ENCODE measurements at regions not wholly inside any gene's neighbourhood (a gene's known extent, or its start where the extent isn't known, plus 50 kb on each side); places are given as distances from the start of the nearest gene placed in this dataset.
A peak's percentile ranks its signal among the peaks of the same experiment; 100 is the strongest.
"Not testable (repeated sequence)": the region's sequence is repeated elsewhere in the genome, so short reads cannot be mapped to it uniquely, and the experiment has no call there.

DNA sequence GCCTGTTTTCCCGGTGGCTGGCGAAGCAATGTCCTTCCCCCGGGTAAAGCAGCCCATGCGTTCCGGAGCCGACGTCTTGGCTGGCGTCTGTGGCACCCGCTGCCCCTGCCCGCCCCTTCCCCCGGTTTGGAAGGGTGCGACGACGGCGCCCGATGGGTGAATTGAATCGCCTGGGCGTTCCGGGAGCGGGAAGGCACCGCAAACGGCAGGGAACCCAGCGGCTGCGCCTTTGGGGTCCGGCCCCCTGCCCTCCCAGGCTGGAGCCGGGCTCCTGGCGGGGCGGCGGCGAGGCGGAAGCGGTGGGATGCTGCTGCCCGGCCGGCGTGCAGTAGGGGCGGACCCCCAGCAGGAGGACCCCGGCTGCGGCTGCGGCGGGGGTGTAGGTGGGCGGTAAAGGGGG lies 123.6 kb upstream of the RHOU start:
- intact Hi-C loops (cut with micrococcal nuclease; ENCODE audit: unreplicated experiment); H3K9me3 ChIP-seq (ENCODE audit: control insufficient read depth, insufficient read depth, low read depth, low read length); H3K4me1 ChIP-seq (ENCODE audit: control insufficient read depth, insufficient read depth, low read length); H3K36me3 ChIP-seq (ENCODE audit: control insufficient read depth, insufficient read depth, low read length); DNase-seq (ENCODE audit: low read depth, low spot score); BruUV-seq (replicated peaks); ATAC-seq; CTCF ChIA-PET; H3K27ac ChIP-seq (ENCODE audit: low read length); in situ Hi-C loops (cut with HindIII; ENCODE audit: low pct_unique_long_range_greater_than_20kb, low sequenced_read_pairs); H3K27me3 ChIP-seq (ENCODE audit: control insufficient read depth, insufficient read depth, low read length); H3K4me3 ChIP-seq (ENCODE audit: low read depth in 2 of 2, low read length in 2 of 2); POLR2A ChIA-PET: not testable (repeated sequence)

GRCh38 chr1:228622002-228622716 lies 113.1 kb upstream of the RHOU start:
- intact Hi-C loops (cut with micrococcal nuclease; ENCODE audit: unreplicated experiment); DNase-seq (ENCODE audit: low read depth, low spot score); in situ Hi-C loops (cut with HindIII; ENCODE audit: low pct_unique_long_range_greater_than_20kb, low sequenced_read_pairs); H3K4me1 ChIP-seq (ENCODE audit: control insufficient read depth, insufficient read depth, low read length); H3K9me3 ChIP-seq (ENCODE audit: control insufficient read depth, insufficient read depth, low read depth, low read length); H3K36me3 ChIP-seq (ENCODE audit: control insufficient read depth, insufficient read depth, low read length); H3K27ac ChIP-seq (ENCODE audit: low read length); H3K27me3 ChIP-seq (ENCODE audit: control insufficient read depth, insufficient read depth, low read length); POLR2A ChIA-PET; CTCF ChIA-PET; BruUV-seq (replicated peaks); ATAC-seq; H3K4me3 ChIP-seq (ENCODE audit: low read depth in 2 of 2, low read length in 2 of 2): not testable (repeated sequence)
- TF ChIP-seq, protein P1, sequence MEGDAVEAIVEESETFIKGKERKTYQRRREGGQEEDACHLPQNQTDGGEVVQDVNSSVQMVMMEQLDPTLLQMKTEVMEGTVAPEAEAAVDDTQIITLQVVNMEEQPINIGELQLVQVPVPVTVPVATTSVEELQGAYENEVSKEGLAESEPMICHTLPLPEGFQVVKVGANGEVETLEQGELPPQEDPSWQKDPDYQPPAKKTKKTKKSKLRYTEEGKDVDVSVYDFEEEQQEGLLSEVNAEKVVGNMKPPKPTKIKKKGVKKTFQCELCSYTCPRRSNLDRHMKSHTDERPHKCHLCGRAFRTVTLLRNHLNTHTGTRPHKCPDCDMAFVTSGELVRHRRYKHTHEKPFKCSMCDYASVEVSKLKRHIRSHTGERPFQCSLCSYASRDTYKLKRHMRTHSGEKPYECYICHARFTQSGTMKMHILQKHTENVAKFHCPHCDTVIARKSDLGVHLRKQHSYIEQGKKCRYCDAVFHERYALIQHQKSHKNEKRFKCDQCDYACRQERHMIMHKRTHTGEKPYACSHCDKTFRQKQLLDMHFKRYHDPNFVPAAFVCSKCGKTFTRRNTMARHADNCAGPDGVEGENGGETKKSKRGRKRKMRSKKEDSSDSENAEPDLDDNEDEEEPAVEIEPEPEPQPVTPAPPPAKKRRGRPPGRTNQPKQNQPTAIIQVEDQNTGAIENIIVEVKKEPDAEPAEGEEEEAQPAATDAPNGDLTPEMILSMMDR (IDR thresholded peaks at IDR 0.05), result 0 out of 2 replicates have a peak, but pooled peaks have one; percentile 8

- H3K27ac ChIP-seq (ENCODE audit: low read length); H3K4me3 ChIP-seq (ENCODE audit: low read depth in 2 of 2, low read length in 2 of 2); in situ Hi-C loops (cut with HindIII; ENCODE audit: low pct_unique_long_range_greater_than_20kb, low sequenced_read_pairs); H3K9me3 ChIP-seq (ENCODE audit: control insufficient read depth, insufficient read depth, low read depth, low read length); intact Hi-C loops (cut with micrococcal nuclease; ENCODE audit: unreplicated experiment); BruUV-seq (replicated peaks); CTCF ChIA-PET; H3K36me3 ChIP-seq (ENCODE audit: control insufficient read depth, insufficient read depth, low read length); DNase-seq (ENCODE audit: low read depth, low spot score); ATAC-seq; H3K4me1 ChIP-seq (ENCODE audit: control insufficient read depth, insufficient read depth, low read length); POLR2A ChIA-PET; H3K27me3 ChIP-seq (ENCODE audit: control insufficient read depth, insufficient read depth, low read length): not testable (repeated sequence)
Measured at GRCh38 chr1:228626481-228626880, 108.8 kb upstream of the RHOU start.

DNA sequence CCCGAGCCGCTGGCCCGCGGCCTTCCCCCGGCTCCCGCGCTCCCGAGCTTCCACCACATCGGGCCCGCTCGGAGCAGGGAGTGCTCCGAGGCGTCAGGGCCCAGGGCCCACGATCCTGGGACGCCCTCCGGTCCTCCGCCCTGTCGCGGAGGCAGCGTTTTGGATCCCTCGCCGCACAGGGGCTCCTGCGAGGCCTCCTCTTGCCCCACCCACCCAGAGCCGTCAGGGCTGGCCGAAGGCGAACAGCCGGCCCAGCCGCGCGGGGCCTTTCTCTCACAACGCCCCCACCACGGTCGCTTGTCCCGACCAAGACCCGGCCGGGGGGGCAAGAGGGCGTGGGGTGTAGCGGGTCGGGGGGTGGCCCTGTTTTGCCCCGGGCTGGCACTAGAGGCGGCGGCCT lies 102.4 kb upstream of the RHOU start:
- in situ Hi-C loops (cut with HindIII; ENCODE audit: low pct_unique_long_range_greater_than_20kb, low sequenced_read_pairs); DNase-seq (ENCODE audit: low read depth, low spot score); H3K9me3 ChIP-seq (ENCODE audit: control insufficient read depth, insufficient read depth, low read depth, low read length); H3K27me3 ChIP-seq (ENCODE audit: control insufficient read depth, insufficient read depth, low read length); ATAC-seq; H3K36me3 ChIP-seq (ENCODE audit: control insufficient read depth, insufficient read depth, low read length); intact Hi-C loops (cut with micrococcal nuclease; ENCODE audit: unreplicated experiment); H3K27ac ChIP-seq (ENCODE audit: low read length); H3K4me1 ChIP-seq (ENCODE audit: control insufficient read depth, insufficient read depth, low read length); H3K4me3 ChIP-seq (ENCODE audit: low read depth in 2 of 2, low read length in 2 of 2); BruUV-seq (replicated peaks); POLR2A ChIA-PET; CTCF ChIA-PET: not testable (repeated sequence)

GRCh38 chr1:228635304-228635703 lies 100.0 kb upstream of the RHOU start:
- DNase-seq (ENCODE audit: low read depth, low spot score); POLR2A ChIA-PET; intact Hi-C loops (cut with micrococcal nuclease; ENCODE audit: unreplicated experiment); in situ Hi-C loops (cut with HindIII; ENCODE audit: low pct_unique_long_range_greater_than_20kb, low sequenced_read_pairs); H3K4me1 ChIP-seq (ENCODE audit: control insufficient read depth, insufficient read depth, low read length); H3K27me3 ChIP-seq (ENCODE audit: control insufficient read depth, insufficient read depth, low read length); ATAC-seq; H3K9me3 ChIP-seq (ENCODE audit: control insufficient read depth, insufficient read depth, low read depth, low read length); CTCF ChIA-PET; H3K36me3 ChIP-seq (ENCODE audit: control insufficient read depth, insufficient read depth, low read length); H3K27ac ChIP-seq (ENCODE audit: low read length): not testable (repeated sequence)
- H3K4me3 ChIP-seq (ENCODE audit: low read depth in 2 of 2, low read length in 2 of 2), result peak overlapping the region in 1 of 2 experiments; percentile 10; a peak in 1 of 4 replicates
- TSS peak; percentile 97 for BruUV-seq (replicated peaks)

DNA sequence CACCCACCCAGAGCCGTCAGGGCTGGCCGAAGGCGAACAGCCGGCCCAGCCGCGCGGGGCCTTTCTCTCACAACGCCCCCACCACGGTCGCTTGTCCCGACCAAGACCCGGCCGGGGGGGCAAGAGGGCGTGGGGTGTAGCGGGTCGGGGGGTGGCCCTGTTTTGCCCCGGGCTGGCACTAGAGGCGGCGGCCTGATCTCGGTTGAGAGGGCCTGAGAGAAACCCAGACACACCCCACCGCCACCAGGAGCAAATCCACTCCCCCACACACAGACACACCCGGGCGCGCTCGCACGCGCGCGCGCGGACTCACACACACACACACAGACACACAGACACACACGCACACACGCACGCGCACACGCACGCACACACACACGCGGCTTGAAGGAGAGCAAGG lies 97.8 kb upstream of the RHOU start:
- ATAC-seq; H3K9me3 ChIP-seq (ENCODE audit: control insufficient read depth, insufficient read depth, low read depth, low read length); POLR2A ChIA-PET; H3K27me3 ChIP-seq (ENCODE audit: control insufficient read depth, insufficient read depth, low read length); H3K4me1 ChIP-seq (ENCODE audit: control insufficient read depth, insufficient read depth, low read length); H3K36me3 ChIP-seq (ENCODE audit: control insufficient read depth, insufficient read depth, low read length); DNase-seq (ENCODE audit: low read depth, low spot score); intact Hi-C loops (cut with micrococcal nuclease; ENCODE audit: unreplicated experiment); in situ Hi-C loops (cut with HindIII; ENCODE audit: low pct_unique_long_range_greater_than_20kb, low sequenced_read_pairs); H3K27ac ChIP-seq (ENCODE audit: low read length); CTCF ChIA-PET; BruUV-seq (replicated peaks): not testable (repeated sequence)
- H3K4me3 ChIP-seq (ENCODE audit: low read depth in 2 of 2, low read length in 2 of 2), result peak overlapping the region in 1 of 2 experiments; percentile 20; a peak in 1 of 4 replicates

All from Panc1 (cell line).